Stimulated activated CD4-positive, alpha-beta T cell treated with anti-CD3 and anti-CD28 coated beads, TNF-alpha, amount 100 ng/mL, for 4 hours (primary cell): ENCODE measurements at regions not wholly inside any gene's neighbourhood (a gene's known extent, or its start where the extent isn't known, plus 50 kb on each side); places are given as distances from the start of the nearest gene placed in this dataset.
"Not testable (repeated sequence)": the region's sequence is repeated elsewhere in the genome, so short reads cannot be mapped to it uniquely, and the experiment has no call there.

ENCODE experiments used
- DNase-seq, 3 experiments: peaks; one replicate each; pipeline ENCODE4 v3.0.0-alpha.2; 2020; ENCODE audit warnings: low read depth in 3 of 3

- DNase-seq = no peak
Observed at GRCh38 chr12:131312793-131313545, 359.3 kb downstream of the ADGRD1 start.

GRCh38 chr12:131313635-131314034 is 359.9 kb downstream of the ADGRD1 start:
- no peak for DNase-seq

GRCh38 chr12:131314524-131315090 is 360.9 kb downstream of the ADGRD1 start:
- DNase-seq = no peak

- DNase-seq = no peak
Observed at GRCh38 chr12:131315601-131316000, 361.9 kb downstream of the ADGRD1 start.

- DNase-seq = no peak
Observed at GRCh38 chr12:131316388-131316787, 362.7 kb downstream of the ADGRD1 start.

GRCh38 chr12:131318045-131318685 is 364.5 kb downstream of the ADGRD1 start:
- DNase-seq = no peak

GRCh38 chr12:131321988-131322387 is 368.3 kb downstream of the ADGRD1 start:
- DNase-seq = no peak

- DNase-seq = not testable (repeated sequence)
Observed at GRCh38 chr12:131322460-131322859, 368.8 kb downstream of the ADGRD1 start.

- DNase-seq = no peak
Observed at GRCh38 chr12:131323879-131324278, 370.2 kb downstream of the ADGRD1 start.

GRCh38 chr12:131327521-131328488 is 374.1 kb downstream of the ADGRD1 start:
- no peak for DNase-seq

GRCh38 chr12:131328861-131329845 is 375.4 kb downstream of the ADGRD1 start:
- DNase-seq = not testable (repeated sequence)

GRCh38 chr12:131330106-131330815 is 376.6 kb downstream of the ADGRD1 start:
- no peak for DNase-seq

- no peak for DNase-seq
Observed at GRCh38 chr12:131331148-131331750, 377.5 kb downstream of the ADGRD1 start.

- no peak for DNase-seq
Observed at GRCh38 chr12:131332224-131332623, 378.5 kb downstream of the ADGRD1 start.

GRCh38 chr12:131333136-131333535 is 377.8 kb upstream of the SFSWAP start:
- no peak for DNase-seq

GRCh38 chr12:131333621-131334440 is 377.1 kb upstream of the SFSWAP start:
- DNase-seq = no peak

GRCh38 chr12:131334835-131335234 is 376.1 kb upstream of the SFSWAP start:
- no peak for DNase-seq

- DNase-seq = no peak
Observed at GRCh38 chr12:131335456-131335855, 375.4 kb upstream of the SFSWAP start.

GRCh38 chr12:131337861-131338260 is 373.0 kb upstream of the SFSWAP start:
- not testable (repeated sequence) for DNase-seq
